ENCODE measurements at regions not wholly inside any gene's neighbourhood (a gene's known extent, or its start where the extent isn't known, plus 50 kb on each side); places are given as distances from the start of the nearest gene placed in this dataset.

DNA sequence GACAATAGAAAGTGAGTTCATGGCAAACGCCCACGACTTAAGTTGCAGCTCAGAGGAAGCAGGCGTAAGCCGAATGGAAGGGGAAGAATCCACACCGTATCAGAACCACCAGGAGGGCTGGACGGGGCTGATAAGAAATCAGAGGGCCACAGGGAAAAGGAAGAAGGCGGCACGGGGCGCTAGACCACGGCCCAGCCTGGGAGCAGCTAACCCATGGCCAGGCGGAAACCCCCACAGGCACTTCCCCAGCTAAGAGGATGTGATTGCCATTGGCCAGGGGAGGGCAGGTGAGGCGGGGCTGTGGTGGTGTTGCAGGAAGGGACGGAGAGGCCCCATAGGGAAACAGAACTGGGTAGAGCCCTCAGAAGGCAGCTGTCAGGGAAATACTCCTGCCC, 174.0 kb upstream of the AFDN start:
- TF ChIP-seq CTCF (tag by site-specific recombination; IDR thresholded peaks at IDR 0.05) (no peak), ZEB2 (tag by site-specific recombination; IDR thresholded peaks at IDR 0.05) (no peak), BCL11B (tag by site-specific recombination; IDR thresholded peaks at IDR 0.05; ENCODE audit: low read depth) (no peak), ZNF423 (tag by site-specific recombination; IDR thresholded peaks at IDR 0.05) (no peak), ZNF513 (tag by site-specific recombination; IDR thresholded peaks at IDR 0.05) (no peak), ZNF791 (tag by site-specific recombination; IDR thresholded peaks at IDR 0.05) (no peak), BCL11A (tag by site-specific recombination; IDR thresholded peaks at IDR 0.05; ENCODE audit: low read depth) (no peak), ZNF549 (tag by site-specific recombination; IDR thresholded peaks at IDR 0.05) (no peak), ZFP41 (tag by site-specific recombination; IDR thresholded peaks at IDR 0.05; ENCODE audit: borderline replicate concordance) (no peak), ATF2 (tag by site-specific recombination; IDR thresholded peaks at IDR 0.05; ENCODE audit: low read depth) (no peak)
- TF ChIP-seq, protein P1, sequence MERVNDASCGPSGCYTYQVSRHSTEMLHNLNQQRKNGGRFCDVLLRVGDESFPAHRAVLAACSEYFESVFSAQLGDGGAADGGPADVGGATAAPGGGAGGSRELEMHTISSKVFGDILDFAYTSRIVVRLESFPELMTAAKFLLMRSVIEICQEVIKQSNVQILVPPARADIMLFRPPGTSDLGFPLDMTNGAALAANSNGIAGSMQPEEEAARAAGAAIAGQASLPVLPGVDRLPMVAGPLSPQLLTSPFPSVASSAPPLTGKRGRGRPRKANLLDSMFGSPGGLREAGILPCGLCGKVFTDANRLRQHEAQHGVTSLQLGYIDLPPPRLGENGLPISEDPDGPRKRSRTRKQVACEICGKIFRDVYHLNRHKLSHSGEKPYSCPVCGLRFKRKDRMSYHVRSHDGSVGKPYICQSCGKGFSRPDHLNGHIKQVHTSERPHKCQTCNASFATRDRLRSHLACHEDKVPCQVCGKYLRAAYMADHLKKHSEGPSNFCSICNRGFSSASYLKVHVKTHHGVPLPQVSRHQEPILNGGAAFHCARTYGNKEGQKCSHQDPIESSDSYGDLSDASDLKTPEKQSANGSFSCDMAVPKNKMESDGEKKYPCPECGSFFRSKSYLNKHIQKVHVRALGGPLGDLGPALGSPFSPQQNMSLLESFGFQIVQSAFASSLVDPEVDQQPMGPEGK (tag by site-specific recombination; IDR thresholded peaks at IDR 0.05): no peak
- TF ChIP-seq, protein P2, sequence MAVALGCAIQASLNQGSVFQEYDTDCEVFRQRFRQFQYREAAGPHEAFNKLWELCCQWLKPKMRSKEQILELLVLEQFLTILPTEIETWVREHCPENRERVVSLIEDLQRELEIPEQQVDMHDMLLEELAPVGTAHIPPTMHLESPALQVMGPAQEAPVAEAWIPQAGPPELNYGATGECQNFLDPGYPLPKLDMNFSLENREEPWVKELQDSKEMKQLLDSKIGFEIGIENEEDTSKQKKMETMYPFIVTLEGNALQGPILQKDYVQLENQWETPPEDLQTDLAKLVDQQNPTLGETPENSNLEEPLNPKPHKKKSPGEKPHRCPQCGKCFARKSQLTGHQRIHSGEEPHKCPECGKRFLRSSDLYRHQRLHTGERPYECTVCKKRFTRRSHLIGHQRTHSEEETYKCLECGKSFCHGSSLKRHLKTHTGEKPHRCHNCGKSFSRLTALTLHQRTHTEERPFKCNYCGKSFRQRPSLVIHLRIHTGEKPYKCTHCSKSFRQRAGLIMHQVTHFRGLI (tag by site-specific recombination; IDR thresholded peaks at IDR 0.05): no peak
